Loucy (cell line): ENCODE measurements at regions not wholly inside any gene's neighbourhood (a gene's known extent, or its start where the extent isn't known, plus 50 kb on each side); places are given as distances from the start of the nearest gene placed in this dataset.

Experiments
- H2AFZ ChIP-seq: fragments of 200-600 bp; sonication (generic); 2 replicates; pipeline ENCODE4 v1.6.0; 2016; ENCODE audit warnings: antibody characterized with exemption, mild to moderate bottlenecking, low read length, moderate library complexity
- H3F3A ChIP-seq: fragments of 200-600 bp; 2 replicates; pipeline ENCODE4 v1.6.0; 2016; ENCODE audit warnings: antibody characterized with exemption, low read depth, mild to moderate bottlenecking
- H3K27me3 ChIP-seq: fragments of 200-600 bp; sonication (generic); 2 replicates; pipeline ENCODE4 v1.6.1; 2014; ENCODE audit warnings: low read length, mild to moderate bottlenecking; ENCODE audit not compliant: insufficient read depth, poor library complexity, severe bottlenecking
- H3K36me3 ChIP-seq: fragments of 200-600 bp; sonication (generic); 2 replicates; pipeline ENCODE4 v1.6.1; 2016; ENCODE audit warnings: low read length; ENCODE audit not compliant: insufficient read depth
- H3K4me1 ChIP-seq: fragments of 200-600 bp; sonication (generic); 2 replicates; pipeline ENCODE4 v1.5.1; 2014; ENCODE audit warnings: low read length, mild to moderate bottlenecking; ENCODE audit not compliant: insufficient read depth, poor library complexity, severe bottlenecking
- H3K4me2 ChIP-seq: fragments of 200-600 bp; sonication (generic); 2 replicates; pipeline ENCODE4 v1.6.0; 2014; ENCODE audit warnings: antibody characterized with exemption, low read length, low read depth, mild to moderate bottlenecking; ENCODE audit not compliant: poor library complexity, severe bottlenecking
- H3K4me3 ChIP-seq: fragments of 200-600 bp; sonication (generic); 2 replicates; pipeline ENCODE4 v1.5.1; 2014; ENCODE audit warnings: low read length, mild to moderate bottlenecking, mixed read lengths; ENCODE audit not compliant: poor library complexity, severe bottlenecking
- H3K79me2 ChIP-seq: fragments of 200-600 bp; sonication (generic); 2 replicates; pipeline ENCODE4 v1.6.1; 2014; ENCODE audit warnings: low read length; ENCODE audit not compliant: insufficient read depth
- H3K9ac ChIP-seq: fragments of 200-600 bp; sonication (generic); 2 replicates; pipeline ENCODE4 v1.6.0; 2014; ENCODE audit warnings: mild to moderate bottlenecking, low read depth, low read length, moderate library complexity; ENCODE audit not compliant: poor library complexity, severe bottlenecking
- H3K9me2 ChIP-seq: fragments of 200-600 bp; sonication (generic); replicated peaks from 2 replicates; pipeline ENCODE4 v1.6.1; 2016; ENCODE audit warnings: low read depth, low read length, mixed read lengths
- H3K9me3 ChIP-seq: fragments of 200-600 bp; sonication (generic); 2 replicates; pipeline ENCODE4 v1.6.1; 2014; ENCODE audit warnings: mild to moderate bottlenecking, antibody characterized with exemption, low read length, low read depth; ENCODE audit not compliant: insufficient read depth
- H4K20me1 ChIP-seq: fragments of 200-600 bp; sonication (generic); 2 replicates; pipeline ENCODE4 v1.6.0; 2014; ENCODE audit warnings: antibody characterized with exemption, low read length, mild to moderate bottlenecking; ENCODE audit not compliant: insufficient read depth, poor library complexity, severe bottlenecking
- EZH2phosphoT487 ChIP-seq: fragments of 200-600 bp; IDR thresholded peaks from 2 replicates; pipeline ENCODE4 v1.6.1; 2018; ENCODE audit warnings: antibody characterized with exemption, mild to moderate bottlenecking, moderate library complexity, borderline replicate concordance
- TF ChIP-seq, protein P1 (sequence below): fragments of 200-600 bp; sonication (generic); conservative IDR thresholded peaks from 2 replicates; pipeline ENCODE4 v1.5.1; 2014; ENCODE audit warnings: mild to moderate bottlenecking, antibody characterized with exemption, low read length

DNA sequence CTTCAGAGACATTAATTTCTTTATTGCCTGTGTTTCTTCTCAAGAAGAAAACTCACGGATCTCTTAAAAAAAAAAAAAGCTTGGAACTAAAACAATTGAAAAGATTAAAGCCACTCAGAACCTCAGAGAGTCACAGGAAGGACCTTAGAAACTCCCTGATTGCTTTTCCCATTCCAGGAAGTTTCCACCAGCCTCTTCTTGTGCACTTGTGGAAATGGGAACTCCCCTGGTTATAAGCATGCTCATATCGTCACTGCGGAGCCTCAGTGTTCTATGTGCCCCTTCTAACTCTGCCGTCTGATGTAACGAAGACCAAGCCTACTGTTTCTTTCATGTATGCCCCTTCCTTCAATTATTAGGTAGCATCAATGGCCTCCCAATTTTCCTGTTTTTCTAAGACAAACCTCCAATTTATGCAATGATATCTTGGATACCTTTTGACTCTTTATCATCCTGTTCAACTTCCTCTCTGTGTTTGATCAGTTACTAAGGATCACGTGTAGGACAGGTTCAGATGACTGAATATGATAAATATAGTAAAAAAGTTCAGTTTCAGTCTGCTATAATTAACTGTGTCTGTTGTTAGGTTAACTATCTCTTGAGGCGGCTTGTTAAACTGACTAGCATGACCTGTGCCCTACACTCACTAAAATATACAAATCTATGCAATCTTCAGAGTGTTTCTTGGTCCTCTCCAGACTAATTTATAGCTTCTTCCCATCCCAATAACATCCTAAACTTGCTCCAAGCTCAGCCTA is 593.7 kb upstream of the CHAC2 start:
- no peak overlapping the region for H3K4me3 ChIP-seq
- H3K79me2 ChIP-seq: no peaks in the 10 kb centered on the region
- H3F3A ChIP-seq: no peaks in the 10 kb centered on the region
- TF ChIP-seq, protein P1, sequence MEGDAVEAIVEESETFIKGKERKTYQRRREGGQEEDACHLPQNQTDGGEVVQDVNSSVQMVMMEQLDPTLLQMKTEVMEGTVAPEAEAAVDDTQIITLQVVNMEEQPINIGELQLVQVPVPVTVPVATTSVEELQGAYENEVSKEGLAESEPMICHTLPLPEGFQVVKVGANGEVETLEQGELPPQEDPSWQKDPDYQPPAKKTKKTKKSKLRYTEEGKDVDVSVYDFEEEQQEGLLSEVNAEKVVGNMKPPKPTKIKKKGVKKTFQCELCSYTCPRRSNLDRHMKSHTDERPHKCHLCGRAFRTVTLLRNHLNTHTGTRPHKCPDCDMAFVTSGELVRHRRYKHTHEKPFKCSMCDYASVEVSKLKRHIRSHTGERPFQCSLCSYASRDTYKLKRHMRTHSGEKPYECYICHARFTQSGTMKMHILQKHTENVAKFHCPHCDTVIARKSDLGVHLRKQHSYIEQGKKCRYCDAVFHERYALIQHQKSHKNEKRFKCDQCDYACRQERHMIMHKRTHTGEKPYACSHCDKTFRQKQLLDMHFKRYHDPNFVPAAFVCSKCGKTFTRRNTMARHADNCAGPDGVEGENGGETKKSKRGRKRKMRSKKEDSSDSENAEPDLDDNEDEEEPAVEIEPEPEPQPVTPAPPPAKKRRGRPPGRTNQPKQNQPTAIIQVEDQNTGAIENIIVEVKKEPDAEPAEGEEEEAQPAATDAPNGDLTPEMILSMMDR: no peak
- TF ChIP-seq EZH2phosphoT487: no peak
- H3K4me1 ChIP-seq: no peaks in the 10 kb centered on the region
- H3K4me2 ChIP-seq: no peak overlapping the region
- H3K9ac ChIP-seq: no peak overlapping the region
- no peaks in the 10 kb centered on the region for H3K9me2 ChIP-seq
- no peaks in the 10 kb centered on the region for H3K36me3 ChIP-seq
- H2AFZ ChIP-seq: no peak overlapping the region
- H3K27me3 ChIP-seq: no peaks in the 10 kb centered on the region
- no peaks in the 10 kb centered on the region for H4K20me1 ChIP-seq
- H3K9me3 ChIP-seq: no peaks in the 10 kb centered on the region

DNA sequence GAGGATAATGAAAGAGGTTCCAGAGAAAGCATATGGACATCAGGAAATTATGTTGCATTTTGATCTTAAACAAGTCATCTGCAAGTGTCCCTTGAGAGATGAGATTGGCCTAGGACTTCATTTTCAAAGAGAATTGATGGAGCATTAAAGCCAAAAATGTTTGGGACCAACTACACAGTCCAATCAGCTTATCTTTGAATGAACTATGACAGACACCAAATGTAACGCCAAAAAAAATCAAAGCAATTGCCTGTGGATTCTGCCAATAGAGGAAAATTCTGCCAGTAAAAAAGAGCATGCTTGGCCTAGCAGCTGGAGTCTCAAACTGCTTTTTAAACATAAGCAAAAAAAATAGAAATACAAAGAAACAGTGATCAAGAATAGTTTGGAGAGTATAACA is 594.5 kb upstream of the CHAC2 start:
- Histone ChIP-seq H2AFZ (no peak overlapping the region), H4K20me1 (no peaks in the 10 kb centered on the region), H3K79me2 (no peaks in the 10 kb centered on the region), H3K9ac (no peak overlapping the region), H3K9me3 (no peaks in the 10 kb centered on the region), H3F3A (no peaks in the 10 kb centered on the region), H3K9me2 (no peaks in the 10 kb centered on the region), H3K27me3 (no peaks in the 10 kb centered on the region), H3K36me3 (no peaks in the 10 kb centered on the region), H3K4me1 (no peaks in the 10 kb centered on the region), H3K4me2 (no peak overlapping the region), H3K4me3 (no peak overlapping the region)
- TF ChIP-seq, protein P1: no peak
- TF ChIP-seq EZH2phosphoT487: no peak

DNA sequence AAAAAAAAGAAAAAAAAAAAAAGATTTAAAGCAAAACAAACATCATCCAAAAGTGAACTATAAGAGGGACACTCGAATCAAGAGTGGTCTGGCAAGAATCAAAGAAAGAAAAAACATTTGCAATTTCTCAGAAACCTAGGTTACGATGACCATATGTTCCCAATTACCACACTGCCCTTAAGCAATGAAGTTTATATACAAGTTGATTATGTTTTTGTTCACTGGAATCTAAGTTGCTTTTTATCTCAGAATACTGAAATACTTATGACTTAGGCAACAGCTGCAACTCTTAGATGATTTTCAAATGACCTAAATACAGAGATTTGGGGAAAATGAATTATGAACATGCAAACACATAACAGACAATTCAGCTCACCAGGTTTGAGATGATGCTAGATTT is 597.1 kb upstream of the CHAC2 start:
- no peak overlapping the region for H3K4me2 ChIP-seq
- no peak overlapping the region for H3K9ac ChIP-seq
- no peak overlapping the region for H3K4me3 ChIP-seq
- no peaks in the 10 kb centered on the region for H3K9me2 ChIP-seq
- no peaks in the 10 kb centered on the region for H3K79me2 ChIP-seq
- no peaks in the 10 kb centered on the region for H3K4me1 ChIP-seq
- H3K27me3 ChIP-seq: no peaks in the 10 kb centered on the region
- TF ChIP-seq, protein P1: no peak
- no peak for TF ChIP-seq EZH2phosphoT487
- H3K9me3 ChIP-seq: no peaks in the 10 kb centered on the region
- no peaks in the 10 kb centered on the region for H3K36me3 ChIP-seq
- H4K20me1 ChIP-seq: no peaks in the 10 kb centered on the region
- H2AFZ ChIP-seq: no peak overlapping the region
- no peaks in the 10 kb centered on the region for H3F3A ChIP-seq
